EH (cell line): ENCODE measurements at regions not wholly inside any gene's neighbourhood (a gene's known extent, or its start where the extent isn't known, plus 50 kb on each side); places are given as distances from the start of the nearest gene placed in this dataset.
A peak's percentile ranks its signal among the peaks of the same experiment; 100 is the strongest.
"Not testable (repeated sequence)": the region's sequence is repeated elsewhere in the genome, so short reads cannot be mapped to it uniquely, and the experiment has no call there.

ENCODE experiments used
- DNase-seq: peaks from one replicate; pipeline ENCODE4 v3.0.0-alpha.2; 2015; ENCODE audit warnings: low read depth

GRCh38 chr9:107571148-107571547 is 81.6 kb upstream of the KLF4 start:
- DNase-seq: no peak

- peak; percentile 8 for DNase-seq
Observed at GRCh38 chr9:107569174-107569573, 79.6 kb upstream of the KLF4 start.

DNA sequence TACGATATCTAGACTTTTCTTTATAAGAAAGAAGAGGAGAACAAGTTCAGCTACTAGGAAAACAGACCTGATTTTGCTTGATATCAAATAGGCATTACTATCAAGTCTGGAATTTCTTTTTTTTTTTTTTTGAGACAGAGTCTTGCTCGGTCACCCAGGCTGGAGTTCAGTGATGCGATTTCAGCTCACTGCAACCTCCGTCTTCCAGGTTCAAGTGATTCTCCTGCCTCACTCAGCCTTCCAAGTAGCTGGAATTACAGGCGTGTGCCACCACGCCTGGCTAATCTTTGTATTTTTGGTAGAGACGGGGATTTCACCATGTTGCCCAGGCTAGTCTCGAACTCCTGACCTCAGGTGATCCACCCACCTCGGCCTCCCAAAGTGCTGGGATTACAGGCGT is 78.8 kb upstream of the KLF4 start:
- not testable (repeated sequence) for DNase-seq

DNA sequence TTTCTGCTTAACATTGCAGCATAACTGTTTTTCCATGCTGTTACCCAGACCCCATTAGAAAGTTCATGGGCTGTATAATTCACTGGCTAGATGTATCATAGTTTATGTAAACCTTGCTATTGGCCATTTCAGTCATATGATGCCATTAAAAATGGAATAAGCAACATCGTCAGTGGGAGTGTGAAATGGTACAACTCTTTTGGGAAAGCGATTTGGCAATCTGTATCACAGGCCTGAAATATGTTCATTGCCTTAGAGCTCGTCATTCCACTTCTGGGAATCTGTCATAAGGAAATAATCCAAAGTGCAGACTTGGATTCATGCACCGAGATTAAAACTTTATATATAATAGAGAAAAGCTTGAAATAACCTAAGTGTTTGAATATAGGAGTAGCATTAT is 77.9 kb upstream of the KLF4 start:
- DNase-seq: no peak

DNA sequence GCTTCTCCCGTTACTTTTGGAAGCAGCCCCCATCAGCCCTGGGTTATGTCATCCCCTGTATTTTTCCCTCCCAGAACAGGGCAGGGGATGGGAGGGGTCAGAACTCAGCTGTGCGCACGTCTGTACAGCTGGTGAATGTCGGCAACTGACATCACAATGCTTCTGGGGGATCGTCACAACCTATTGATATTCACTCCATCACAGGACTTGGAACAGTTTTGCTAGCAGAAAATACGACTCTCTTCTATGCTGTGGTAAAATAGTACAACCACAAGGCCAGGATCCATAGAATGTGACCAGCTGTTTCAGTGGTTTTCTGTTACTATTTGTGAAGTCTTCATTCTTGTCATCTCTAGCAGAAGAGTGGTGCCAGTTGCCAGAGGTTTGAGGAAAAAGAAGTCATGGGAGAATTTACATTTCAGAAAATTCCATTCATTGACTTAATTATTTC is 77.1 kb upstream of the KLF4 start:
- DNase-seq: no peak

- no peak for DNase-seq
Observed at GRCh38 chr9:107562798-107563197, 73.2 kb upstream of the KLF4 start.

DNA sequence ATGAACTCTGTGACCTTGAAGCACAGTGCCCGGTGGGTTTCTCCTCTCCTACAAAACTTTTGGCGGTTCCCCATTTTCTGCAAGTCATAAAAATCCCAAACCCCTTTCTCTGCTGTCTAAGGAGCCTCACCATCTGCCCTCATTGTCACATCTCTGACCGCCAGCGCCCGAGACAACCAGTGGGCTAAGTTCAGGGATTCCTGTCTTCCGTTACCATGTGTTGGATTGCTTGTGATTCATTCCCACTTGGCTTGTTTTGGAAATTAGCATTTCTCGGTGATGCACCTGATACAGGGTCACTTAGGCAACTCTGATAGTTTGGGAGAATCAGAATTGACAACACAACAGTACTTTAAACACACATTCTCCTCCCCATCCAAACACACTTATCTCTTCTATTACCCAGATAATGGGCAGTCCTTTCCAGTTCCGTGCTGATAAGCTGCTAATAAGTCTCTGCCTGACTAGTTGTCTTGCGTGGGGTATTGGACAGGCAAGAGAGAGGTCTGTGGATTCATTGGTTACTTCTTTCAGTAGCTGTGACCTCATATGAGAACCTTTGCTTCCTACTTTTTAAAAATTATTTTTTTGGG is 70.0 kb upstream of the KLF4 start:
- DNase-seq: no peak

DNA sequence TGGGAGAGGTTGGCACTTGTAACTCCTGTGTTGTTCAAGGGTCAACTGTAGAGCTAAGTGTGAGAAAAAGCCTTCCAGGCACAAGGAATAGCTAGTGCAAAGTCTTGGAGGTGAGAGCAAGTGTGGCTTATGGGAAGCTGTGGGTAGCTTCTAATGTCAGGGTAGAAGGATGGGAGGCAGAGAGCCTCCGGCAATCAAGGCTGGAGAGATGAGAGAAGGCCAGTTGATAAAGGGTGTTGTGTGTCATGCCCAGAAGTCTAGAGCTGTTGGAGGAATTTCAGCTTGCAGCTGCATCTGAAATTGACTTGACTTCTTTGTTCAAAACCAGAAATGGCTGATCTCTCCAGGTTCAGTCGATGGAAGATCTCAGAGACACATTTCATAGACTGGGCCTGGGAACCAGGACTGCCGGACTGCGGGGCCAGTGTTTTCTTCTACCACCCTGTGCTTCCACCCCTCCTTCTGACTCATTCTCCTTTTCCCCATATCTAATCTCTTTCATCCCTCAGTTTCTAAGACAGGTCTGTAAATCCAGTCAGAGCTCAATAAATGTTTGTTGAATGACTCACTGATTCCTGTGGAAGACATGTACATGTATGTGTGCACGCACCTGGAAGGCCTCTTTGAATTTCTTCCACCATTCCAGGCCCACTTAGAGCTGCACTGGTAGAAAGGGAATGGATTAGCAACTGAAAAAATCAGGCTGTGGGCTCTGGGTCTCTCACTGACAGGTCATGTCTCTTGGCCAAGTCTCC is 67.8 kb upstream of the KLF4 start:
- no peak for DNase-seq

GRCh38 chr9:107554636-107555035 is 65.1 kb upstream of the KLF4 start:
- no peak for DNase-seq

- peak; percentile 95 for DNase-seq
Observed at GRCh38 chr9:107548298-107549142, 59.0 kb upstream of the KLF4 start.

- DNase-seq: peak; percentile 34
Observed at GRCh38 chr9:107547772-107548297, 58.3 kb upstream of the KLF4 start.

DNA sequence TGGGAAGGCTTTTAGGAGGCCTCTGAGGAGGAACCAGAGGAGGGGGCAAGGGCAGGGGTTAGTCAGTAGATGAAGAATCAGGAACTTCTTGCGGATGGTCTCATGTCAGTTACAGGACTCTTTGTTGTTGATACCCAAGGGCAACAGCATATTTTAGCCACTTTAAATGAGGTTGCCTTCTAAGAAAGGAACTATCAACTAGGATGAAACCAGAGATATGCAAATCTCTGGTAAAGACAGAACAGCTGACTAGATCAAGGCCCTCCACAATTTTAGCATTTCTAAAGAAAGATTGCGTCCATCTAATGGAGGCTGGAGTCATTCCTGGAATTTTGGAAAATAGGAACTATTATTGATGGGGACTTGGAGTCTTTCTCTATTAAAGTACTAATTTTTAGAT is 57.7 kb upstream of the KLF4 start:
- no peak for DNase-seq

DNA sequence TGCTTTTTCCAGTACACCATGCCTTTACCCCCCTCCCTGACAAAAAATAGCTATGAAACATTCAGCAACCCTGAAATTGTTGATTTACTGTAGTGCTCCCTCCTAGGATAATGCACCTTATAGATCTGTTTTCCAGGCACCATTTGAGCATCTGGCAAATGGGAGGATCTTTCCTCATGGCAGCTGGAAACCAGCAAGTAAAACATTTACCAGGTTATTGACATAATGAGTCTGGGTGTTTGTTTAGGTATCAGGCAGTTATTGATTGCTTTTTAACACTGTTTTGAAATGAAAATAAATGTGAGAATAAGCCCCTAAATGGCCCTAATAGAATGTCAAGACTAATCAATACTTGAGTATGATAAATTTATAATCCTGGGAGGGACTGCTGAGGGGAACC is 57.3 kb upstream of the KLF4 start:
- no peak for DNase-seq

DNA sequence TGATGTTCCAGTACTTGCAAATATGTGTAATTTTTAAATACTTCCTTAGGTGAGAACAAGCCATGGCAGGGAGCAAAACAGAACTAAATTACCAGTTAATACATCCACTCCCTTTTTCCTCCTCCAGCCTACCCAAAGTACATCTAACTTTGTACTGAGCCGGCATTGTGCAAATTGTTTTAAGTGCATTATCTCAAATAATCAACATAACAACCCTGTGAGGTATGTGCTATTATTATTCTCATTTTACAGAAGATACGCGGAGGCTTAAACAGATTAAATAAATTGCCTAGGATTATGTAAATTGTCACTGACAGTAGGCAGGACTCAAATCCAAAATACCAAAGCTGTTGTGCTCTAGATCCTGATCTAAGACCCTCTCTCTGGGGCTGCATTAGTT is 55.5 kb upstream of the KLF4 start:
- no peak for DNase-seq

- DNase-seq: peak; percentile 15
Observed at GRCh38 chr9:107542411-107543157, 53.0 kb upstream of the KLF4 start.

DNA sequence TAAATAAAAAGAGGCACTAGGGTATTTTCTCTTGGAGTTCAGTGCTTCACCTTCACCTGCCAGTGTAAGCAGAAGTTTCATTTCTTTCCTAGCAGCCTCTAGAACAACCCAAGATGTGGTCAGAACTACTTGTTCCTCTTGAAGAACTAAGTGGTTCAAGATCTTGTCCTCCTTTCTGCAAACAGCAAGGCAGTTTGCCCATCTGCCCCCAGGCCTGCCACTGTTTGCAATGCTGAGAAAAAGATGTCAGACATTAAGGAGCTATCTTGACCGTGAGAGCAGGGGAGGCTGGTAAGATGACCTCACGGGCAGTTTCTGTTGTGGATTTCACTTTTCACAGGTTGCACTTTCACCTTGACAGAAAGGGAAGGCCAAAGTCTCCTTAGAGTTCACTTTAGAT is 52.0 kb upstream of the KLF4 start:
- DNase-seq: no peak

DNA sequence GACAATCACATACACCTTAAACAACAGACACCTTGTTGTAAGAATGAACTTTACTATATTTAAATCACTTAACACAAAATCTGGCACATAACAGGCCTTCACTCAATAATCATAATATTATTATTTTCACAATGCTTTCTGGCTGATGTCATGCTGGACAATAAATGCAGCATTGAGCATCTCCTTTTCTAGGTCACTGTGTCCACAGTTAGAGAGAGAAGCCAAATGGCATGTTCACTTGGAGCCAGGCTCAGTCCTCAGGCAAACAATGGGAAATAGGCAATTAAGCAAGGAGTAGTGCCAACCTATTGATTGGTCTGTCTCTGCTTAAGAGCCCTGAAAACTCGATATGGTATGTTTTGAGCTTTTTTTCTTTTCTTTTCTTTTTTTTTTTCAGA is 50.6 kb upstream of the KLF4 start:
- DNase-seq: no peak

GRCh38 chr9:107539427-107540163 is 50.0 kb upstream of the KLF4 start:
- no peak for DNase-seq
